ENCODE measurements at regions not wholly inside any gene's neighbourhood (a gene's known extent, or its start where the extent isn't known, plus 50 kb on each side); places are given as distances from the start of the nearest gene placed in this dataset.

- H4K20me1 ChIP-seq (ENCODE audit: insufficient read depth, low read length), result no peaks in the 10 kb centered on the region
- H3K27ac ChIP-seq (ENCODE audit: low read length), result no peak overlapping the region
- H3K4me3 ChIP-seq (ENCODE audit: low read length), result no peak overlapping the region
- H3K27me3 ChIP-seq (replicated peaks; ENCODE audit: insufficient read depth, low read length), result no peaks in the 10 kb centered on the region
- TF ChIP-seq CTCF (IDR thresholded peaks at IDR 0.05; ENCODE audit: low read length), result no peak
- no peak for TF ChIP-seq EZH2 (optimal IDR thresholded peaks at IDR 0.05; ENCODE audit: low read depth, low read length)
- H3K4me2 ChIP-seq (ENCODE audit: low read depth, low read length), result no peak overlapping the region
- no peaks in the 10 kb centered on the region for H3F3A ChIP-seq (ENCODE audit: insufficient read depth, low read length)
- DNase-seq, result no peak
- no peaks in the 10 kb centered on the region for H3K9me2 ChIP-seq (replicated peaks; ENCODE audit: insufficient read depth, low read length)
- no peak overlapping the region for H3K9ac ChIP-seq (ENCODE audit: low read length)
- no peaks in the 10 kb centered on the region for H3K4me1 ChIP-seq (ENCODE audit: low read length)
- H3K36me3 ChIP-seq (replicated peaks; ENCODE audit: insufficient read depth, low read length), result no peaks in the 10 kb centered on the region
- no peaks in the 10 kb centered on the region for H3K9me3 ChIP-seq (replicated peaks; ENCODE audit: insufficient read depth, low read length)
- no peaks in the 10 kb centered on the region for H3K79me2 ChIP-seq (ENCODE audit: low read length)
- H2AFZ ChIP-seq (ENCODE audit: low read length), result no peak overlapping the region
Measured at GRCh38 chr5:158606233-158606632, 493.5 kb downstream of the EBF1 start.

DNA sequence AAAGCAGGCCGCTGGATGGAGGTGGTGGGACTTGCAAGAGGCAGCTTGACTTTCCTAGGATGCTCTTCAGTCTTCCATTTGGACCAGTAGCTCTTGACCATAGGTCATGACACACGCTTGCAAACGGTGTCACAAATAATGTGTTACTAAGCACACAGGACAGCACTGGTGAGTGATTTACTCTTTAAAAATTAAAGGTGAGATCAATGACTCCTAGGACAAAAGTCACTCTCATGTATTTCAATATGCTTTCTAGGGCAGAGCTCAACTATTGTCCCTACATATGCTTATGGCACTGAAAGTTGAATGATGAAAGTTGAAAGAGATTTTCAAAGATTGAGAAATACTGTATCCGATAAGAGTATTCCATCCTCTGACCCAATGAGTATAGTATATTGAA lies 496.7 kb downstream of the EBF1 start:
- Histone ChIP-seq H3K9me2 (replicated peaks; ENCODE audit: insufficient read depth, low read length) (no peaks in the 10 kb centered on the region), H3K9me3 (replicated peaks; ENCODE audit: insufficient read depth, low read length) (no peaks in the 10 kb centered on the region), H4K20me1 (ENCODE audit: insufficient read depth, low read length) (no peaks in the 10 kb centered on the region), H3K4me1 (ENCODE audit: low read length) (no peaks in the 10 kb centered on the region), H3F3A (ENCODE audit: insufficient read depth, low read length) (no peaks in the 10 kb centered on the region), H3K4me2 (ENCODE audit: low read depth, low read length) (no peak overlapping the region), H3K4me3 (ENCODE audit: low read length) (no peak overlapping the region), H3K27me3 (replicated peaks; ENCODE audit: insufficient read depth, low read length) (no peaks in the 10 kb centered on the region), H3K36me3 (replicated peaks; ENCODE audit: insufficient read depth, low read length) (no peaks in the 10 kb centered on the region), H3K79me2 (ENCODE audit: low read length) (no peaks in the 10 kb centered on the region), H2AFZ (ENCODE audit: low read length) (no peak overlapping the region), H3K9ac (ENCODE audit: low read length) (no peak overlapping the region), H3K27ac (ENCODE audit: low read length) (no peak overlapping the region)
- DNase-seq, result no peak
- TF ChIP-seq EZH2 (optimal IDR thresholded peaks at IDR 0.05; ENCODE audit: low read depth, low read length) (no peak), CTCF (IDR thresholded peaks at IDR 0.05; ENCODE audit: low read length) (no peak), EZH2phosphoT487 (IDR thresholded peaks at IDR 0.05; ENCODE audit: low read length) (no peak)

GRCh38 chr5:158601118-158601517 lies 498.6 kb downstream of the EBF1 start:
- no peak overlapping the region for H2AFZ ChIP-seq (ENCODE audit: low read length)
- no peak overlapping the region for H3K9ac ChIP-seq (ENCODE audit: low read length)
- H3K36me3 ChIP-seq (replicated peaks; ENCODE audit: insufficient read depth, low read length), result no peaks in the 10 kb centered on the region
- no peaks in the 10 kb centered on the region for H3K27me3 ChIP-seq (replicated peaks; ENCODE audit: insufficient read depth, low read length)
- no peaks in the 10 kb centered on the region for H3F3A ChIP-seq (ENCODE audit: insufficient read depth, low read length)
- H3K4me3 ChIP-seq (ENCODE audit: low read length), result no peak overlapping the region
- H3K4me2 ChIP-seq (ENCODE audit: low read depth, low read length), result no peak overlapping the region
- TF ChIP-seq EZH2phosphoT487 (IDR thresholded peaks at IDR 0.05; ENCODE audit: low read length), result no peak
- no peak for TF ChIP-seq CTCF (IDR thresholded peaks at IDR 0.05; ENCODE audit: low read length)
- TF ChIP-seq EZH2 (optimal IDR thresholded peaks at IDR 0.05; ENCODE audit: low read depth, low read length), result no peak
- H4K20me1 ChIP-seq (ENCODE audit: insufficient read depth, low read length), result no peaks in the 10 kb centered on the region
- no peak overlapping the region for H3K27ac ChIP-seq (ENCODE audit: low read length)
- H3K79me2 ChIP-seq (ENCODE audit: low read length), result no peaks in the 10 kb centered on the region
- H3K9me3 ChIP-seq (replicated peaks; ENCODE audit: insufficient read depth, low read length), result no peaks in the 10 kb centered on the region
- no peak for DNase-seq
- H3K9me2 ChIP-seq (replicated peaks; ENCODE audit: insufficient read depth, low read length), result no peaks in the 10 kb centered on the region
- no peaks in the 10 kb centered on the region for H3K4me1 ChIP-seq (ENCODE audit: low read length)

All from MM.1S (cell line).